AG20443 (cell line): ENCODE measurements at regions not wholly inside any gene's neighbourhood (a gene's known extent, or its start where the extent isn't known, plus 50 kb on each side); places are given as distances from the start of the nearest gene placed in this dataset.
A peak's percentile ranks its signal among the peaks of the same experiment; 100 is the strongest.
"Not testable (repeated sequence)": the region's sequence is repeated elsewhere in the genome, so short reads cannot be mapped to it uniquely, and the experiment has no call there.

ENCODE experiments used
- DNase-seq: peaks from one replicate; pipeline ENCODE4 v3.0.0; 2012; ENCODE audit warnings: low spot score, mixed read lengths

DNA sequence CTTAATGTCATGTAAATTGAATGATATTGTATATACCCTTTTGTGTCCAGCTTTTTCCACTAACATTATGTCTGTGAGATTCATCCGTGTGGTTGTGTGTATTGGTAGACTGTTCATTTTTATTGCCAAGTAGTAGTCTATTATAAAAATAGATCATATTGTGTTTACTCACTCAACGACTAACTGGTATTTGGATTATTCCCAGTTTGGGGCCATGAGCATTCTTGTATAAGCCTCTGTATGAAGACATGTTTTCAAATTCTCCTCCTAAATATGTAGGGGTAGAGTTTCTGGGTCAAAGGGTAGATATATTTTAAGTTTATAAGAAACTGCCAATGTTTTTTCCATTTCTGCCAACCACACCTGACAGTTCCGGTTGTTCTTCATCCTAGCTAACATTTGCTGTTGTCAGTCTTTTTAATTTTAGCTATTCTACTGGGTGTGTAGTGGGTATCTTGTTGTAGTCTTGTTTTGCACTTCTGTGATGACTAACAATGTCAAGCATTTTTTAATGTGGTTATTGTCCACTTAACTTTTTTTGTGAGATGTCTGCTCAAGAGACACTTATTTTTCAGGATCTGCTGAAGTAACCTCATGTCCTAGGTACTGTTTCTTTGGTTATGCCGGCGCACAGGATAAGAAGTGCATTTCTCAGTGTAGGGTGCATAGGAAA lies 93.2 kb downstream of the DACT1 start:
- DNase-seq: peak; percentile 26

DNA sequence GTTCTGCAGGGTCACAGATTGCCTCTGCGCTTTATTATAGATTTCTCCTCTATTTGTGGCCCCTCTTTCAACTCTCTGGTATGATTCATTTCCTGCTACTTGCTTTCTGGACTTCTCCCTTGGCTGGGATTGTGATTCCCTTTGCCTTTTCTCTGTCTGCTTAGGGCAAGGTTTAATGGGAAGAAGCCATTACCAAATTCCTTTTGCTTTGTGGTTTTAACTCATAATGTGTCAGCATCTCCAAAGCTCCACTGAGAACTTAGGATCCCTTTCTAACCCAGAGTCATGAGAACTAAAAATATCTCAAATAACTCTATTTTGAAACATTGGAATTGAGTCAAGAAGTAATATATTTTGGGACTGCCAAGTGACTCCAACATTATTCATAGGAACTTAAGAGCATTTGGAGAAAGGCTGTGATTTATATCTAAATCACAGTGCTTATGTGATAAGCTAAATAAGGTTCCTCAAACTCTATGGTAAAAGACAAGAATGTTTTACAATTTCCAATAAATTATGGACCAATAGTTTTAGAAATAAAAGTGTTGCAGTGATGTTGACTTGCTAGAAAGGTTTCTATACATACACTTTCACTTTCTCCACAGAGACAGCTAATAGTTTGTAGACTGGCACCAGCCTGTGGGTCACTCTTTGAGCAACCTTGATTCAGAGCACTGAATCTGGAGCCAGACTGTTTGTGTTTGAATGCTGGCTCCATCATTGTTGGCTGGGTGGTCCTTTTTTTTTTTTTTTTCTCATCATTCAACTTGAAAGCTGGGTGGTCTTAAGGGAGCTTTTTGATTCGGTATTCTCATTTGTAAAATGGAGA lies 93.9 kb downstream of the DACT1 start:
- DNase-seq: peak; percentile 84

DNA sequence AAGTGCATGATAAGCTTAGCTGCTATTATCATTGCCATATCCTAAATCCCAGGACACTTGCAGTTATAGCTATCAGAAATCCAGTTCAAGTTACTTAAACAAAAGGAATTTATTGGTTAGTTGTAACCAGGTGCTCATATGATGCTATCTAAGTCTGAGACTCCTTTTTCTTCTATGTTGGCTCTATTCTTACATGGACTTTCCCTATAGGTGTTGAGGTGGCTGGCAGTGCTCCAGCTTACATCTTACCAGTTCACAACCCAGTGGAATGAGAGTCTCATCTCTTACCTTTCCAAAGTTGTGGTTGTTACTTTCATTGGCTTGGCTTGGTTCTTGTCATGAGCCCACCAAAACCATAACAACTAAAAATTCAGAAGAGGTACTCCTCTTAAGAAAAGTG lies 94.6 kb downstream of the DACT1 start:
- no peak for DNase-seq

DNA sequence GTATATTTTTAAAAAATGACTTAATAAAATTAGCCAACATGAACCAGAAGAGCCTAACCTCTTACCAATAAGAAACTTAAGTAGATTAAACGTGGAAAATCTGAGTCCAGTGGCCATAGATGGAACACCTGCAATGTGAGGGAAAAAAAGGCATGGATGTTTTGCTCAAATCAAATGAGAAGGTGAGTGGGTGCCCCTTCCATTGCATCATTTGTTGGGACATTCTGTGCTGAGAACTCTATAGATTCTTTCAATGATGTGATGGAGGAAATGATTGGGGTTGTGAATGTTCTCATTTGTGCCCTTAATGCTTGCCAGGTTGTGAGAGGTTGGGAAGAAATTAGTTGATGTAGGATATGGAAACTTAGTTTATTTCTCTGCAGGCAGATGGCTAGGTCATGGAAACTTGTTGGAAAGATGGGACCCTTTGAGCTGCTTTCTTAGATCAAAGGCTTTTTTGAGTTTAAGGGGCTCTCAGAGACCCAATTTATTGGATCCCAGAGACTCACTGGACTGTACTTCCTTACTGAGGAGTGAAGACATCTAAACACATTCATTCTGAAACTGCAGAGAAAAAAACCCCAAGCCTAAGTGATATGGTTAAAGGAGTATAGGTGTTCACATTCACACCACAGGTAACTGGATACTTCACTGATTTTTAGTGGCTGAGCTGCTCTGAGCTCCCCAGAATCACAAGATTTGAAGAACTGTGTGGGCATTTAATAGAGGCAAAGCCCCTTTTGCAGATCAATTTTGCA lies 95.9 kb downstream of the DACT1 start:
- DNase-seq: no peak

DNA sequence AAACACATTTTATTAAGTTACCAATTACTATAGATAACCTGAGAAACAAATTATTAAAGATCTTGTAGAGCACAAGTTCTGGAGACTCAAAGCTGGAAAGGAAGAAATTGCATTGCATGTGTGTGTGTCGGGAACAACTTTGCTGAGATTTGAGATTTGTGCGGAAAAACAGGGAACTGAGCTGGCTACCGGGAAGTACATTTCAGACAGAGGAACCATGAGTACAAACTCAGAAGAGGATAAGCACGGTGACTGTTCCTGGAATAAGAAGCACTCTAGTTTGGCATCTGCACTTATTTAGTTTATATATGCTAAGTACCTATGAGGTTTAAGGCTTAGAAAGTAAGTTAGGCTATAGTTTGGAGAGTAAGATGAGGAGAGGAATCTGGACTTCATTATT lies 97.8 kb downstream of the DACT1 start:
- DNase-seq: no peak

DNA sequence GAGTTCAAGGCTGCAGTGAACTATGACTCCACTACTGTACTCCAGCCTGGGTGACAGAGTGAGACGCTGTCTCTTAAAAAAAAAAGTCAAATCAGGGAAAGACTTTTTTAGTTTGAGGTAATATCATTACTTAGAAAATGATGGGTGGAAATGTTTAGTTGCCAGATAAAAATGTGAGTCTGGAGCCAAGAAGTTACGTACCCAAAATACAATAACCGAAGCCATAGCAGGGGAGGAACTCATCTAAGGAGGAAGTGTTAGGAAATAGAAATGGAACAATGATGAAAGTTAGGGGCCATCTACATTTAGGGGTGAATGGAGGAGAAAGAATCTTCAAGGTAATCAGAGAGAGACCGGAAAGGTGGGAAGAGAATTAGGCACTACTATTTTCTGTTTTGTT lies 98.8 kb downstream of the DACT1 start:
- DNase-seq: no peak

DNA sequence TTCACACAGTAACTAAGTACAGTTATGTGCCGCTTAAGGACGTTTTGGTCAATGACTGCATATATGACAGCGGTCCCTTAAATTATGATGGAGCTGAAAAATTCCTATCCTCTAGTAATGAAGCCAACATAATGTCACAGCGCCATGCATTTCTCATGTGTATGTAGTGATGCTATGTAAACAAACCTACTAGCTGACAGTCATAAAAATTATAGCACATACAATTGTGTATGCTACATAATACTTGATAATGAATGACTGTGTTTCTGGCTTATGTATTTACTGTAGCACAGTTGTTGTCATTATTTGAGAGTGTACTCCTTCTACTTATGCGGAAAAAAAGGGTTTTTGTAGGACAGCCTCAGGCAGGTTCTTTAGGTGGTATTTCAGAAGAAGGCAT lies 99.7 kb downstream of the DACT1 start:
- no peak for DNase-seq

DNA sequence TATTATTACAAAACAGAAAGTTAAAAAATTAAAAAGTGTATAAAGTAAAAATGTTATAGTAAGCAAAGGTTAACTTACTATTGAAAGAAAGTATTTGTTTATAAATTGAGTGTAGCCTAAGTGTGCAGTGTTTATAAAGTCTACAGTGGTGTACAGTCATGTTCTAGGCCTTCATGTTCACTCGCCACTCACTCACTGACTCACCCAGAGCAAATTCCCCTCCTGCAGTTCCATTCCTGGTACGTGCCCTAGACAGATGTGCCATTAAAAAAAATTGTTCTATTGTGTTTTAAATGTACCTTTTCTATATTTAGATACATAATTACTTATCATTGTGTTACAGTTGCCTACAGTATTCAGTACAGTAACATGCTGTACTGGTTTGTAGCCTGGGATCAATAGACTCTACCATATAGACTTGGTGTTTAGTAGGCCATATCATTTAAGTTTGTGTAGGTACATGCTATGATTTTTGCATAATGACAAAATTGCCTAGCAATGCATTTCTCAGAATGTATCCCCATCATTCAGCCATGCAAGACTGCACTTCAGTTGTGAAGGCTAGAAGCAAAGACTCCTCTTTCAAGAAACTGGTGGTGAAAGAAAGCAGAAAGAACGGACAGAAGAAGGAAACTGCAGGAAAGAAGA lies 100.6 kb downstream of the DACT1 start:
- peak; percentile 56 for DNase-seq

DNA sequence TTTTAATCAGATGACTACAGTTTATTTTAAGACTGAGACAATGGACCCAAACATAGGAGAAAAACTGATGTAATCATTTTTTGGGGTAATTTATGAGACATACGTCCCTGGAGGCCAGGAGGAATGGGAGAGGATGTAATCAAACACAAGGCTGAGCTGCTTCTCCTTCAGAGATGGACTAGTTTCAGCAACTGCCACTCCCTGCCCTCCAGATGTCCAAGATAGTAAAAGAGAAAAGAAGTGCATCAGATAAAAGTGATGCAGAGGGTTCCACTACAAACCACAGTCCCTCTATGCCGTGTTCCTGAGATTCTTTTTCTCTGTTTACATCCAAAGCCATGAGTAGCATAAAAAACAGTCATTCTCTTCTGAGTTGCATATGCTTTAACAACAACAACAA lies 101.1 kb downstream of the DACT1 start:
- peak; percentile 15 for DNase-seq

DNA sequence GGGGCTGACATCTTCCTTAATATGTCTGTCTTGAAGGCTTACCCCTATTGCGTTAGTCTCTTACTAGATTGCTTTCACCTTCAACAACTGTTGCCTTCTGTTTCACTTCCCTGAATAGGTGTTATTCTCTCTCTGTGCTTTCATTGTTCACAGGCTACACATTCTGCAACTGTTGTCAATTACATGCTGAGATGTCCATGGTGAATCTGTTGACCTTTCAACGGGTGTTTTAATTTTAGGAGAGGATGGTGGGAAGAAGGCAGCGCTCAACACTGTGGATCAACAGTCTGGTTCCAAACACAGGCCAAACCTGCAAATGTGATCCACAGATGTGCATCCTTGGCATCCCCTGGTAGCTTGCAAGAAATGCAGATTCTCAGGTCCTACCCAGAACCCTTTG lies 101.9 kb downstream of the DACT1 start:
- DNase-seq: no peak

DNA sequence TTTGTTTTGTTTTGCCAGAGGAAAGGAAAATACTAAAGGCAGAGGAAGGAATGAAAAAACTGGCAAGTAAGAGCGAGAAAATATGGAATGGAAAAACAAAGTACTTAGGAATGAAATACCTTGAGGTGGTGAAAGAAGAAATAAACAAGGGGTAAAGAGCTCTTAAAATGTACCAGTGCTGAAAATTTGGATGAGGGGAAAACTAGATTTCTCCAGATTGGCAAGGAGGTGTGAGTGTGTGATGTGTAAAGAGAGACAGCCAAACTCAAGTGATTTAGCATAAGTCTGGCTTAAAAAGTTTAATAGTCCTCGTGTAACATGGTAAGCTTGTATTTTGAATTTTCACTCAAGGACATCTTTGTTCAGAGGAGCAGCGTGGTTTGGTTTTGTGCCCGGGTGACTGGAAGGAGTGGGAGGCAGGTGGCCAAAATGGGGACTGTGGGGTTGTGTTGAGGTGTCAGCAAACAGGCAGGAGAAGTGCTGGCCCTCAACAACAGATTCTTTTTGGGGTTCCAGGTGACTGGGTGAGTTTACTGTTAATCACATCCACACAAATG lies 102.7 kb downstream of the DACT1 start:
- no peak for DNase-seq

DNA sequence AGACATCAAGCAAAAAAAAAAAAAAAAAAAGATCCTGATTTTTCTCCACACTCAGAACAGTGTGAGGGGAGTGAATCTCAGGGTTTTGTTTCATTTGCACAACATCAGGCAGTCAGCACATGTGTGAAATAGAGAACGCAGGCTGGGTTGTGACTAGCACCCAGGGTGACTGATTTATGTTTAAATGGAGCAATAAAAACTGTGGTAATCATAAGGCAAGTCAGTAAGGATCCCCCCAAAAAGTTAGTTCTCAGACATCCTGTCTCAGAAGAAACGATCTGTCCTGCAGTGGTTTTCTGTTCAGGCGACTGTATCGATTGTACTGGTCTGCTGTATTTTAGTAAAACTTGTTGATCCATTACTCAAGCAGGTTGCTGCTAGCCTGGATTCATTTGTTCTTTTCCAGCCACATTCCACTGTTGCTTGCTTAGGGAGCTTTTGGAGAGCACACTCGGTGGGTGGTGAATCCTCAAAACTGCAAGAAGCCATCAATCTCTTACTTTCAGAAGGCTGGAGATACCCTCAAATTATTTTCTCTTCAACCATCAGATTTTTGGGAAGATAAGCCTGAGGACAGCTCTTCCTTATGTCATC lies 107.1 kb downstream of the DACT1 start:
- DNase-seq: no peak

DNA sequence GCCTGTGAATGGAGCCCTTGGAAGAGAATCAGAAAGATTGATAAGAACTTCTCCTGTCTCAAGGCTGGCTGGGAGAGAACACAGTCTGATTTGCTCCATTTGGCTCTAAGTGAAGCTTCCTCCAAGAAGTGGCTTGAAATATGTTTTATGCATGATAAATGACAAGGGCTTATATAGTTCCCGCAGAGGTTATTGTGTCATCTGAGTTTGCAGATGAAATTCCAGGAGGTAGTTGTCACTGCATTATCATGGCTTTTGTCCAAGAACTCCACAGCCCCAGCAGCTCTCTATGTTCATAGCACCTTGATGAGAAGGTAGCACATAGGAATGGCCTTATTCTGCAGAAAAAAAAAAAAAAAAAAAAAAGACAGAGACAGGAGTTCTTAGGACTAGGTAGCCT lies 108.5 kb downstream of the DACT1 start:
- peak; percentile 25 for DNase-seq

DNA sequence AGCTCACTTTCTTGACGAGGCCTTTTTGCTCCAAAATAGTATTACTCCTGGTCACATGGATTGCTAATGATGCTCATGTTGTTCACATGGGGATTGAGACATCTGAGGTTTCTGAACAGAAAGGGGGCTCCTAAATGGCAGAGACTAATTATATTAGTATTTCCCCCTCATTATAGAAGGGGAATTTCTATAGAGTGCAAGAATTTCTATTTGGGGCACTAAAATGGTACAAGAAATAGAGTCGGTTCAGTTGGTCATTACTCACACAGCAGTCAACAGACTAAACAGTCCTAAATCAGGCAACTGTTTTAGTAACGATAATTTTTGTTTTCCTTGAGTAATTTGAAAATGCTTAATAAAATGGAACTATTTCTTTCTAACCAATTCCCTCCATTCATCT lies 108.9 kb downstream of the DACT1 start:
- DNase-seq: no peak

DNA sequence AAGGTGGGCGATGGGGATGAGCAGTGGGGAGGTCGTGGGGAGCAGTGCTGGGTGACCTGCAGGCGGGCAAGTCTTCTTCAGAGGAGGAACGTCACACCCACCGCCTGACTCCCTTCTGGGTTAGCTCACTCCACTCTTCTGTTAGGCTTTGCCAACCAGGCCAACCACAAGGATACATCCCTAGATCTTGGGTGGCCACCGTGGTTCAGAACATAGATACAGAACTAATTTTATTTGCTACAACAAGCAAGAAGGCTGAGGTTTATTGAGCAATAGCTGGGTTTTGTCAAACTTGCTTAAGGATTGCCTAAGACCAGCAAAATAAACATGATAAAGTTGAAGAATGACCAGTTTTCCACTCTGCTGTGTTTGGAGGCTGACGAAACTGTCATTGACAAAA lies 109.4 kb downstream of the DACT1 start:
- DNase-seq: peak; percentile 60

DNA sequence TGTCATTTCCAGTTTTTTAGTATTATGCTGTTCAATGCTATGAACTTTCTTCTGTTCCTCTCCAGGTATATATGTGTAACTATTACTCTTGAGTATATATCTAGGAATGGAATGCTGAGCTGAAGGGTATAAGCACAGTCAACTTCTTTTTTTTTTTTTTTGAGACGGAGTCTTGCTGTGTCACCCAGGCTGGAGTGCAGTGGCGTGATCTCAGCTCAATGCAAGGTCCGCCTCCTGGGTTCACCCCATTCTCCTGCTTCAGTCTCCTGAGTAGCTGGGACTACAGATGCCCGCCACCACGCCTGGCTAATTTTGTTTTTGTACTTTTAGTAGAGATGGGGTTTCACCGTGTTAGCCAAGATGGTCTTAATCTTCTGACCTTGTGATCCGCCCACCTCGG lies 110.5 kb downstream of the DACT1 start:
- not testable (repeated sequence) for DNase-seq

DNA sequence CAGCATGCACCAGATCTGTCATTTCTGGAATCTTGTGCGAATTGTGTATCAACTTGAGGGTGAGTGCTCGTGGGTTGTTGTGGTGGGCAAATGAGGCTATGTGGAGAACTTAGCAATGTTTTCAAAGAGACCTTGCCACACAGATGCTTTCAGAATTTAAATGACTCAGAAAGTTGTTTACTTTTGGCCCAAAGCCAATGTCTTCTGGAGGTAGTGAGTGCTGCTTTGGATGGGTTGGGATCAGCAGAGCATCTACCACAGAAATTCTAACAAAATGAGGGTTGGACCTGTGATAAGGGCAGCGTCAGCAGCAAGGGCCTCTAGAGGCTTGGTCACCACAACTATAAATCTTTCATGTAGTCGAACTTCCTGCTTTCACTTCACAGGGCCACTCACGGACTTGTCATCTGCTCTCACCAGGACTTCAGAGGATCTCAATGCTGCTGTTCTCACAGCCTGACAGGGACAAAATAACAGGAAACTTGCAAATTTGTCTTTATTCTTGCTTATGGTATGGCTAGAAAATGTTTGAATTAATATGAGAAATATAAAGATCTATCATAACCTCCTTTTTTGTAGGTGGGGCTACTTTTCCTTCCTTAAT lies 111.4 kb downstream of the DACT1 start:
- DNase-seq: peak; percentile 71

DNA sequence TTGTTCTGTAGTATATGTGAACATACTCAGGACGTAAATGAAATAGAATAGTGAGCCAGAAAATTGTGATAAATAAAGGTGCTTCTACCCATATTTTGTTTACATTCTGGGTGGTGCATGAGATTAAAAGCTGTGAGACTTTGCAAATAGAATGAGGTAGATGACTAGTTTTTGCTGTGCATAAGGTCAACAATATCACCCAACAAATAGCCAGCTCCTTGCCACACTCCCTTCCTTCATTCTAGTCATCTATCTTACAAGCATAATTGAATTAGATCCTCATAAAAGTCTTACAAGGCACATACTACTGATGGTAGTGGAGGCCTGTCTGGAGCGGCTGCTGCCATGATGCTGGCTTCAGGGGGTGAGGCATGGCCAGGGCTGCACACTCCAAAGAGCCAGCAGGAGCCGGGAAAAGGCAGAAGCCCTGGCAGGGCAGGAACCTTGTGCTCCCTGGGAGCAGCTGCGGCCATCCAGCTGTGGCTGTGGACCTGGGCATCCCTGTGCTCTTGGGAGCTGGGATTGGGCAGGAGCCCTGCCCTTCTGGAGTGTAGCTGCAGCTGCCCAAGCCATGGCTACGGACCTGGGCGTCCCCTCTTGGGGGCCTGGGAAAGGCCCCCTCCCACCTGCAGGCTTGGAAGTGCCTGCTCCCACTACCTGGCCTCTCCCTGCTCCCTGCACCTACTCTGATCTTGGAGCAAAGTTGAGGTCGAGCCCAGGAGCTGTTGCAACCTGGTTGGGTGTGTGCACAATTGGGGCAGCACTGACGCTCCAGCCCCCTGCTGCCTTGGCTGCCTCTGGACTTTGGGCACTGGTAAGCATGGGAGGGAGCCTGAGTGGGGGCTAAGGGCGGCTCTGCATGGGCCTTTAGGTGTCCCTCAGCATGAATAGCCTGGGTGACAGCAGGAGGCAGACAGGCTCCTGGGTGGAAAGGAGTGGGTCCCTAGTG lies 112.8 kb downstream of the DACT1 start:
- no peak for DNase-seq

DNA sequence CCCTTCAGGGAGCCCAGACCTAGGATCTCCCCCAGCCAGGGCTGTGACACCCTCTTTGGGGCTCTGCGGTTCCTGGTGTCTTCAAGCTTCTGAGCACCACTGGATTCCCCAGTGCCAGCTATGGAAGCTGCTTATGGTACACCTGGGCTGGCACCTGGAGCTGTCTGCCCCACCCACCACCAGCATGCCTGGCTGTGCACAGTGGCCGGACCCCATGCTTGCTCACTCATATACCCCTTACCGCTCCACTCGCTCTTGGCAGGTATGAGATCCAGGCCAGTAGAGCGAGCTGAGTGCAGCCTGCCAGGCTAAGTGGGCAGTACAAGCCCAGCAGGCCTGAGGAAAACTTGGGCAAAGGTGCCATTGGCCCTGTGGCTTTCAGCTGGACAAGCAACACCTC lies 114.0 kb downstream of the DACT1 start:
- DNase-seq: no peak

DNA sequence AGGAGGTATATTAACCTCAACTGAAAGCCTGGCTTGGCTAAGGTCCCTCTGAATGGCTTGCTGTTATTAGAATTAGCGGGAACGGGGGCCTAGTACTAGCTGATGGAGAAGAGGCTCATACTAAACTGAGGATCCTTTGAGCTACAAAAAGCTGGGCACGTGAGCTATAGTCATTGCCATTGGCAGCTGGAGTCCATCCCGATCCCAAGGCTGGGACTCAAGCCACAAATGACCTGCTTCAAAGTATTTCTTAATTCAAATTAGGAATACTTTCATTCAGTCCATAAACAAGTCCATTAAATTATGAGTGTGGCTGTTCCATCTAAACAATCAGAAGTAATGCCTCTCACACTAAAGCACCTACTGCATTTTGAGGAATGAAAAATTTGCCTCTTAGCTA lies 114.5 kb downstream of the DACT1 start:
- no peak for DNase-seq
